Activated CD8-positive, alpha-beta T cell treated with anti-CD3 and anti-CD28 coated beads, Interleukin-2, amount 10 ng/mL, durations not matched to agents 7 days and 5 days (primary cell): ENCODE measurements at regions not wholly inside any gene's neighbourhood (a gene's known extent, or its start where the extent isn't known, plus 50 kb on each side); places are given as distances from the start of the nearest gene placed in this dataset.

ENCODE experiments used
- ATAC-seq: fragments of 150-1000 bp; cut with Tn5 transposase; one replicate; pipeline ENCODE4 v1.10.0; 2021; ENCODE audit warnings: moderate library complexity
- CTCF ChIA-PET: fragments of 350-600 bp; sonication (Branson Sonifier 250); formaldehyde crosslinking; loops from one replicate; lab custom pipeline; 2021; ENCODE audit warnings: antibody characterized with exemption; lab: Charles Lee
- POLR2A ChIA-PET: fragments of 350-600 bp; sonication (Branson Sonifier 250); formaldehyde crosslinking; loops from one replicate; lab custom pipeline; 2021; ENCODE audit warnings: antibody characterized with exemption; lab: Charles Lee
- DNase-seq: peaks from one replicate; pipeline ENCODE4 v3.0.0-alpha.2; 2020
- H3K27ac Mint-ChIP-seq: one replicate; pipeline ENCODE4 v1.8.0; 2021; ENCODE audit warnings: mild to moderate bottlenecking, mixed read lengths
- H3K27me3 Mint-ChIP-seq: one replicate; pipeline ENCODE4 v1.8.0; 2021; ENCODE audit warnings: low read depth, mixed read lengths
- H3K36me3 Mint-ChIP-seq: one replicate; pipeline ENCODE4 v1.8.0; 2021; ENCODE audit warnings: low read depth, mixed read lengths
- H3K4me1 Mint-ChIP-seq: one replicate; pipeline ENCODE4 v1.8.0; 2021; ENCODE audit warnings: low read depth, mixed read lengths
- H3K4me3 Mint-ChIP-seq: one replicate; pipeline ENCODE4 v1.8.0; 2021; ENCODE audit warnings: mild to moderate bottlenecking, mixed read lengths
- H3K9me3 Mint-ChIP-seq: one replicate; pipeline ENCODE4 v1.8.0; 2022; ENCODE audit warnings: mixed read lengths; ENCODE audit not compliant: insufficient read depth

- POLR2A ChIA-PET, result no interaction called here
- Mint-ChIP-seq H3K4me1 (no peaks in the 10 kb centered on the region), H3K36me3 (no peaks in the 10 kb centered on the region), H3K4me3 (no peak overlapping the region), H3K27me3 (no peaks in the 10 kb centered on the region), H3K27ac (no peak overlapping the region), H3K9me3 (no peaks in the 10 kb centered on the region)
- no peak for DNase-seq
- ATAC-seq, result no peak
- CTCF ChIA-PET, result no interaction called here
Measured at GRCh38 chr13:64937302-64937701, 2292.8 kb downstream of the PCDH9 start.

GRCh38 chr13:64936879-64937278, 2293.3 kb downstream of the PCDH9 start:
- H3K27ac Mint-ChIP-seq, result no peak overlapping the region
- ATAC-seq (no peak), DNase-seq (no peak)
- H3K9me3 Mint-ChIP-seq, result no peaks in the 10 kb centered on the region
- no peaks in the 10 kb centered on the region for H3K36me3 Mint-ChIP-seq
- H3K4me1 Mint-ChIP-seq, result no peaks in the 10 kb centered on the region
- POLR2A ChIA-PET, result no interaction called here
- no peak overlapping the region for H3K4me3 Mint-ChIP-seq
- CTCF ChIA-PET, result no interaction called here
- no peaks in the 10 kb centered on the region for H3K27me3 Mint-ChIP-seq

- ATAC-seq, result no peak
- Mint-ChIP-seq H3K9me3 (no peaks in the 10 kb centered on the region), H3K4me3 (no peak overlapping the region), H3K36me3 (no peaks in the 10 kb centered on the region), H3K27me3 (no peaks in the 10 kb centered on the region), H3K27ac (no peak overlapping the region), H3K4me1 (no peaks in the 10 kb centered on the region)
- POLR2A ChIA-PET, result no interaction called here
- no peak for DNase-seq
- CTCF ChIA-PET, result no interaction called here
Measured at GRCh38 chr13:64935441-64935840, 2294.7 kb downstream of the PCDH9 start.

- Mint-ChIP-seq H3K27me3 (no peaks in the 10 kb centered on the region), H3K36me3 (no peaks in the 10 kb centered on the region), H3K4me3 (no peak overlapping the region), H3K27ac (no peak overlapping the region), H3K9me3 (no peaks in the 10 kb centered on the region), H3K4me1 (no peaks in the 10 kb centered on the region)
- ATAC-seq, result no peak
- ChIA-PET POLR2A (no interaction called here), CTCF (no interaction called here)
- no peak for DNase-seq
Measured at GRCh38 chr13:64934569-64935362, 2295.4 kb downstream of the PCDH9 start.

- ChIA-PET POLR2A (no interaction called here), CTCF (no interaction called here)
- H3K27me3 Mint-ChIP-seq, result no peaks in the 10 kb centered on the region
- H3K36me3 Mint-ChIP-seq, result no peaks in the 10 kb centered on the region
- H3K4me3 Mint-ChIP-seq, result no peak overlapping the region
- H3K4me1 Mint-ChIP-seq, result no peaks in the 10 kb centered on the region
- H3K27ac Mint-ChIP-seq, result no peak overlapping the region
- ATAC-seq (no peak), DNase-seq (no peak)
- H3K9me3 Mint-ChIP-seq, result no peaks in the 10 kb centered on the region
Measured at GRCh38 chr13:64930636-64931035, 2299.5 kb downstream of the PCDH9 start.

GRCh38 chr13:64928696-64929499, 2301.2 kb downstream of the PCDH9 start:
- no peaks in the 10 kb centered on the region for H3K36me3 Mint-ChIP-seq
- no peak overlapping the region for H3K27ac Mint-ChIP-seq

GRCh38 chr13:64925727-64926126, 2304.4 kb downstream of the PCDH9 start:
- peaks cover 6% of the 10 kb centered on the region for H3K9me3 Mint-ChIP-seq
- ChIA-PET CTCF (no interaction called here), POLR2A (no interaction called here)
- no peaks in the 10 kb centered on the region for H3K36me3 Mint-ChIP-seq
- ATAC-seq (no peak), DNase-seq (no peak)
- no peak overlapping the region for H3K27ac Mint-ChIP-seq
- no peaks in the 10 kb centered on the region for H3K27me3 Mint-ChIP-seq
- H3K4me1 Mint-ChIP-seq, result no peaks in the 10 kb centered on the region
- no peak overlapping the region for H3K4me3 Mint-ChIP-seq

More at GRCh38 chr13:64928696-64929499, 2301.2 kb downstream of the PCDH9 start:
- POLR2A ChIA-PET, result no interaction called here
- H3K4me3 Mint-ChIP-seq, result no peak overlapping the region
- no peak for DNase-seq
- no peaks in the 10 kb centered on the region for H3K9me3 Mint-ChIP-seq
- ATAC-seq, result no peak
- no peaks in the 10 kb centered on the region for H3K27me3 Mint-ChIP-seq
- CTCF ChIA-PET, result no interaction called here
- H3K4me1 Mint-ChIP-seq, result no peaks in the 10 kb centered on the region

GRCh38 chr13:64925284-64925683, 2304.9 kb downstream of the PCDH9 start:
- Mint-ChIP-seq H3K27ac (no peak overlapping the region), H3K4me1 (no peaks in the 10 kb centered on the region), H3K27me3 (no peaks in the 10 kb centered on the region), H3K4me3 (no peak overlapping the region), H3K36me3 (no peaks in the 10 kb centered on the region), H3K9me3 (peaks cover 10% of the 10 kb centered on the region)
- ATAC-seq (no peak), DNase-seq (no peak)
- CTCF ChIA-PET, result no interaction called here
- POLR2A ChIA-PET, result no interaction called here

GRCh38 chr13:64924401-64924800, 2305.7 kb downstream of the PCDH9 start:
- ChIA-PET CTCF (no interaction called here), POLR2A (no interaction called here)
- H3K9me3 Mint-ChIP-seq, result peaks cover 19% of the 10 kb centered on the region
- no peaks in the 10 kb centered on the region for H3K36me3 Mint-ChIP-seq
- H3K27me3 Mint-ChIP-seq, result no peaks in the 10 kb centered on the region
- DNase-seq, result no peak
- H3K4me3 Mint-ChIP-seq, result no peak overlapping the region
- no peak overlapping the region for H3K27ac Mint-ChIP-seq
- no peak for ATAC-seq
- H3K4me1 Mint-ChIP-seq, result no peaks in the 10 kb centered on the region

- no peaks in the 10 kb centered on the region for H3K36me3 Mint-ChIP-seq
- H3K4me1 Mint-ChIP-seq, result no peaks in the 10 kb centered on the region
Measured at GRCh38 chr13:64917566-64917965, 2312.6 kb downstream of the PCDH9 start.

GRCh38 chr13:64912141-64912540, 2318.0 kb downstream of the PCDH9 start:
- Mint-ChIP-seq H3K27ac (no peak overlapping the region), H3K4me1 (no peaks in the 10 kb centered on the region), H3K4me3 (no peak overlapping the region), H3K9me3 (peaks cover 22% of the 10 kb centered on the region), H3K36me3 (no peaks in the 10 kb centered on the region), H3K27me3 (no peaks in the 10 kb centered on the region)
- ATAC-seq (no peak), DNase-seq (no peak)
- POLR2A ChIA-PET, result no interaction called here
- CTCF ChIA-PET, result no interaction called here

More at GRCh38 chr13:64917566-64917965, 2312.6 kb downstream of the PCDH9 start:
- no peak overlapping the region for H3K4me3 Mint-ChIP-seq
- ATAC-seq (no peak), DNase-seq (no peak)
- POLR2A ChIA-PET, result no interaction called here
- no peaks in the 10 kb centered on the region for H3K27me3 Mint-ChIP-seq
- peaks cover 16% of the 10 kb centered on the region for H3K9me3 Mint-ChIP-seq
- CTCF ChIA-PET, result no interaction called here
- H3K27ac Mint-ChIP-seq, result no peak overlapping the region

GRCh38 chr13:64910096-64910495, 2320.0 kb downstream of the PCDH9 start:
- Mint-ChIP-seq H3K9me3 (peaks cover 35% of the 10 kb centered on the region), H3K4me3 (no peak overlapping the region), H3K36me3 (no peaks in the 10 kb centered on the region), H3K4me1 (no peaks in the 10 kb centered on the region), H3K27ac (no peak overlapping the region), H3K27me3 (no peaks in the 10 kb centered on the region)
- POLR2A ChIA-PET, result no interaction called here
- ATAC-seq, result no peak
- CTCF ChIA-PET, result no interaction called here
- no peak for DNase-seq
